ENCODE measurements at regions not wholly inside any gene's neighbourhood (a gene's known extent, or its start where the extent isn't known, plus 50 kb on each side); places are given as distances from the start of the nearest gene placed in this dataset.

DNA sequence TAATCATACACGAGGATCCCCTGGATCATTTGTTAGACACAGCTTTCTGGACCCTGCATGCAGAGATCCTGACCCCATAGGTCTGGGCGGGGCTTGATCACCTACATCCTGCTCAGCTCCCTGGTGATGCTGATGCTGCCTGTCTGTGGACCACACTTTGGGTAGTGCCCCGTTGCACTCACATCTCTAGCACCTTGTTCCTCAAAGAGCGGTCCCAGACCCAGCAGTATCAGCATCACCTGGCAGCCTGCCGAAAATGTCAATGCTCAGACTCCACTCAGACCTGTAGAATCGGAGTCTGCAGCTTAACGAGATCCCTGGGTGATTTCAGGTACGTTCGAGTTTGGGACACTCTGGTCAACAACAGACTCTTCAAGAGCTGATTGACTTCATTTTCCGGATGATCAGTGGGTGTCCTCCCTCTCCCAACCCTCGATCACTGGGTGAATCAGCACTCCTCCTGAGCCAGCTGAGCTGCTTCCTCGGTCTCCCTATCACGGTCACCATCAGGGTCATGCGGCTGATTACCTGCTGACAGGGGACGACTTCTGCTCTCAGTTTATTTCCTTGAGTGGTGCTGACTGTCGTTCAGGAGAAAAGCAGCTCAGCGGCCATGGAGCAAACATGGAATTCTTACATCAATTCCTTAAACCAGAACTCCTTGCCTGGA, 150.6 kb upstream of the RAB12 start:
- H3K36me3 ChIP-seq (ENCODE audit: control insufficient read depth, insufficient read depth, low read length) = no peaks in the 10 kb centered on the region
- no CpG with 5 or more reads among the region's 17 CpGs for WGBS (ENCODE audit: insufficient coverage, insufficient read length)

DNA sequence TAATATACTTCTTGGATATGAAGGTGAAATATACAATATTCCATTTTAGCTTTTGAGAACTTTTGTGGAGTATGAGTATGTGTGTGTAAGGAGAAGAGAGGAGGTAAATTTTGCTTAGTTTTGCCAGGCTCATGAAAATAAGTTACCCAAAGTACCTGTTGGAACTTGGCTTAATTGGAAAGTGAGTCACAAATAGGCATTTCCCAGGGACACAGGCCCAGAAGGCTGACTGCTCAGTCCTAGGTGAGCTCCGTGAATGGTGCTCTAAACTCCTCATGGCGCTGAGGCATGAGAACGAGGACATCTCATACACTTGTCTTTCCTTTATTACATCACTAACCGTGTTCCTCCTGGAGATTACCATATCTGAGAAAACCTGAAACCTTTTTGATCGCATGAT, 148.5 kb upstream of the RAB12 start:
- DNase-seq (ENCODE audit: low read depth, low spot score) = no peak
- Histone ChIP-seq H3K4me3 (ENCODE audit: low read length) (no peak overlapping the region), H3K36me3 (ENCODE audit: control insufficient read depth, insufficient read depth, low read length) (no peaks in the 10 kb centered on the region), H3K9me3 (ENCODE audit: control insufficient read depth, insufficient read depth, low read length) (no peaks in the 10 kb centered on the region), H3K4me1 (ENCODE audit: control insufficient read depth, insufficient read depth, low read length) (no peaks in the 10 kb centered on the region), H3K27ac (ENCODE audit: low read length) (no peak overlapping the region), H3K27me3 (ENCODE audit: control insufficient read depth, insufficient read depth, low read length) (no peaks in the 10 kb centered on the region)
- no CpG with 5 or more reads among the region's 5 CpGs for WGBS (ENCODE audit: insufficient coverage, insufficient read length)

More for the DNA sequence above, 150.6 kb upstream of the RAB12 start:
- H3K9me3 ChIP-seq (ENCODE audit: control insufficient read depth, insufficient read depth, low read length) = no peaks in the 10 kb centered on the region
- no peak for DNase-seq (ENCODE audit: low read depth, low spot score)
- H3K27ac ChIP-seq (ENCODE audit: low read length) = no peak overlapping the region
- no peaks in the 10 kb centered on the region; the same call in 1 of the 2 replicates for H3K27me3 ChIP-seq (ENCODE audit: control insufficient read depth, insufficient read depth, low read length)
- no peaks in the 10 kb centered on the region for H3K4me1 ChIP-seq (ENCODE audit: control insufficient read depth, insufficient read depth, low read length)
- no peak overlapping the region for H3K4me3 ChIP-seq (ENCODE audit: low read length)

- no CpG with 5 or more reads among the region's 2 CpGs for WGBS (ENCODE audit: insufficient coverage, insufficient read length)
- no peak overlapping the region for H3K27ac ChIP-seq (ENCODE audit: low read length)
- no peak overlapping the region for H3K4me3 ChIP-seq (ENCODE audit: low read length)
- H3K9me3 ChIP-seq (ENCODE audit: control insufficient read depth, insufficient read depth, low read length) = no peaks in the 10 kb centered on the region
- no peak for DNase-seq (ENCODE audit: low read depth, low spot score)
- no peaks in the 10 kb centered on the region for H3K36me3 ChIP-seq (ENCODE audit: control insufficient read depth, insufficient read depth, low read length)
- H3K27me3 ChIP-seq (ENCODE audit: control insufficient read depth, insufficient read depth, low read length) = no peaks in the 10 kb centered on the region
- H3K4me1 ChIP-seq (ENCODE audit: control insufficient read depth, insufficient read depth, low read length) = no peaks in the 10 kb centered on the region
Measured at GRCh38 chr18:8461544-8461943, 147.7 kb upstream of the RAB12 start.

DNA sequence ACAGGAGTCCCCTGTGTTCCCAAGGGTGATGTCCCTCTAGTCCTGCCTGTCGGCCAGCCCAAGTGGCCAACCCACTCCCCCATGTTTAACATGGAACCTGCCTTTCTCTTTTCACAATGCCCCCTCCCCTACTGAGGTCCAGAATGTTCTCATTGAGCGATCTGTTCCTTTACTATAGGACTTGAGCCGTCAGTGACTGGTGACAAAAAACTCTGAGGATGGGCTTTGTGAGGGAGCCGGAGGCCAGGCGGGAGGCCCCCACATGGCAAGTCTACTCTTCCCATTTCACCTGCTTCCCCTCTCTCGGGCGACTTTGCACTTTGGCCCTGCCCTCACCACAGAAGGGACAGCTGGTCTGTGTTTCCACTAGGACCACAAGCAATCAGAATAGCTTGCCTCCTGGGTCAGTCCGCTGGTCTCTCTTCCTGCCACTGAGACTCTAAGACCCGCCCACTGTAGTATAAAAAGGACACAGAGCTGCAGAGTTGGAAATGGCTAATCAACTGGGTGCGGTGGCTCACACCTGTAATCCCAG, 146.5 kb upstream of the RAB12 start:
- Histone ChIP-seq H3K27ac (ENCODE audit: low read length) (no peak overlapping the region), H3K36me3 (ENCODE audit: control insufficient read depth, insufficient read depth, low read length) (no peaks in the 10 kb centered on the region), H3K9me3 (ENCODE audit: control insufficient read depth, insufficient read depth, low read length) (no peaks in the 10 kb centered on the region), H3K4me1 (ENCODE audit: control insufficient read depth, insufficient read depth, low read length) (no peaks in the 10 kb centered on the region), H3K27me3 (ENCODE audit: control insufficient read depth, insufficient read depth, low read length) (no peaks in the 10 kb centered on the region), H3K4me3 (ENCODE audit: low read length) (no peak overlapping the region)
- DNase-seq (ENCODE audit: low read depth, low spot score) = no peak
- whole genome bisulfite sequencing (ENCODE audit: insufficient coverage, insufficient read length) = no CpG with 5 or more reads among the region's 10 CpGs

GRCh38 chr18:8463791-8464190, 145.4 kb upstream of the RAB12 start:
- WGBS (ENCODE audit: insufficient coverage, insufficient read length) = no CpG with 5 or more reads among the region's 3 CpGs

GRCh38 chr18:8468191-8468590, 141.0 kb upstream of the RAB12 start:
- no peak overlapping the region for H3K27ac ChIP-seq (ENCODE audit: low read length)
- H3K4me3 ChIP-seq (ENCODE audit: low read length) = no peak overlapping the region
- no peaks in the 10 kb centered on the region for H3K4me1 ChIP-seq (ENCODE audit: control insufficient read depth, insufficient read depth, low read length)
- no peaks in the 10 kb centered on the region for H3K36me3 ChIP-seq (ENCODE audit: control insufficient read depth, insufficient read depth, low read length)
- DNase-seq (ENCODE audit: low read depth, low spot score) = no peak
- no CpG with 5 or more reads among the region's 8 CpGs for WGBS (ENCODE audit: insufficient coverage, insufficient read length)
- no peaks in the 10 kb centered on the region for H3K27me3 ChIP-seq (ENCODE audit: control insufficient read depth, insufficient read depth, low read length)
- no peaks in the 10 kb centered on the region for H3K9me3 ChIP-seq (ENCODE audit: control insufficient read depth, insufficient read depth, low read length)

More at GRCh38 chr18:8463791-8464190, 145.4 kb upstream of the RAB12 start:
- Histone ChIP-seq H3K4me1 (ENCODE audit: control insufficient read depth, insufficient read depth, low read length) (no peaks in the 10 kb centered on the region), H3K4me3 (ENCODE audit: low read length) (no peak overlapping the region), H3K27ac (ENCODE audit: low read length) (no peak overlapping the region), H3K27me3 (ENCODE audit: control insufficient read depth, insufficient read depth, low read length) (no peaks in the 10 kb centered on the region), H3K36me3 (ENCODE audit: control insufficient read depth, insufficient read depth, low read length) (no peaks in the 10 kb centered on the region), H3K9me3 (ENCODE audit: control insufficient read depth, insufficient read depth, low read length) (no peaks in the 10 kb centered on the region)
- DNase-seq (ENCODE audit: low read depth, low spot score) = no peak

DNA sequence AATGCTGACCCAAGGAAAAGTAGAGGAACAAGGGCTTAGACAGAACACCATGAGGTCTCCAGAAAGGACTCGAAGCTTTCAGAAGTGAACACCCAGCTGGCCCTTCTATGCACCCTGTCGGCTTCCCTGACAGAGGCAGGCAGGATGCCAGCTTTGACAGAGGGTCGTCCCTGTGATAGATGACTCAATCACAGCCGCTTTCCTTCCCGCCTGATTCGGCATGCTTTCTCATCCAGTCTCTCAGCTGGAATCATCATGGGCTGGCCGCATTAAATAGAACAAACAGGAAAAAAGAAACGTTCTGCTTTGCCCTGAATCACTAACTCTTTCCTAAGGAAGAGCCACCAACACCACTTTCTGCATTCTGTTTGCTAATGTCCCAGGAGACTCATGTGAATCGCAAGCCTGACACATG, 140.3 kb upstream of the RAB12 start:
- no CpG with 5 or more reads among the region's 9 CpGs for WGBS (ENCODE audit: insufficient coverage, insufficient read length)
- H3K9me3 ChIP-seq (ENCODE audit: control insufficient read depth, insufficient read depth, low read length) = no peaks in the 10 kb centered on the region
- no peak overlapping the region for H3K4me3 ChIP-seq (ENCODE audit: low read length)
- H3K4me1 ChIP-seq (ENCODE audit: control insufficient read depth, insufficient read depth, low read length) = no peaks in the 10 kb centered on the region
- no peaks in the 10 kb centered on the region for H3K27me3 ChIP-seq (ENCODE audit: control insufficient read depth, insufficient read depth, low read length)
- DNase-seq (ENCODE audit: low read depth, low spot score) = no peak
- H3K27ac ChIP-seq (ENCODE audit: low read length) = no peak overlapping the region
- no peaks in the 10 kb centered on the region for H3K36me3 ChIP-seq (ENCODE audit: control insufficient read depth, insufficient read depth, low read length)

DNA sequence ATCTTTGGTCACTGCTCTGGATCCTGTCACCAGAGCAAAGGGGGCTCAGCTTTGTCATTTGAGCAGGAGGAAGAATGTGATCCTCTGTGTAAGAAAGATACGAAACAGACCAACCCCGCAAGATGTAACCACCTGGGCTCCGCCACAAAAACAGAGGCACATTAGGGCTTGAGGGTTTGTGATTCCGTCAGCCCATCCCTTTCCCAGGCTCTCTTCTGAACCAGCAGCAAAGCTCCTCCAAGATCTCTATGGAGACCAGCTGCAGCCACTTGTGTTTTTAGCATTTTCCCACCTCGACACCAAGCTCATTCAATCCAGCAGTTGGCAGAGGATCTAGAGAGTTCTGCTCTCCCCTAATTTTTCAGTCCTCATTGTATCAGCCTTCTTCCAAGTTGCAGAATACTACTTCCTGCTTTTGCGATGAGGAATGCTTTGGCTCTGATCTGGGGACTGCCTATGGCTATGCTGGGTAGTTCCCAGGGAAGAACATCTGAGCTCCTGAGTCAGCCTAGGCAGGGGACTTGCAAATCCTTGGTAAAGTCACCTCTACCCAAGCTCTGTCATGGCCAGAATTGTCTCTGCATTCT, 139.6 kb upstream of the RAB12 start:
- WGBS (ENCODE audit: insufficient coverage, insufficient read length) = no CpG with 5 or more reads among the region's 6 CpGs
- no peaks in the 10 kb centered on the region for H3K36me3 ChIP-seq (ENCODE audit: control insufficient read depth, insufficient read depth, low read length)
- H3K27me3 ChIP-seq (ENCODE audit: control insufficient read depth, insufficient read depth, low read length) = no peaks in the 10 kb centered on the region
- H3K4me1 ChIP-seq (ENCODE audit: control insufficient read depth, insufficient read depth, low read length) = no peaks in the 10 kb centered on the region
- DNase-seq (ENCODE audit: low read depth, low spot score) = no peak
- no peak overlapping the region for H3K4me3 ChIP-seq (ENCODE audit: low read length)
- no peak overlapping the region for H3K27ac ChIP-seq (ENCODE audit: low read length)
- H3K9me3 ChIP-seq (ENCODE audit: control insufficient read depth, insufficient read depth, low read length) = no peaks in the 10 kb centered on the region

DNA sequence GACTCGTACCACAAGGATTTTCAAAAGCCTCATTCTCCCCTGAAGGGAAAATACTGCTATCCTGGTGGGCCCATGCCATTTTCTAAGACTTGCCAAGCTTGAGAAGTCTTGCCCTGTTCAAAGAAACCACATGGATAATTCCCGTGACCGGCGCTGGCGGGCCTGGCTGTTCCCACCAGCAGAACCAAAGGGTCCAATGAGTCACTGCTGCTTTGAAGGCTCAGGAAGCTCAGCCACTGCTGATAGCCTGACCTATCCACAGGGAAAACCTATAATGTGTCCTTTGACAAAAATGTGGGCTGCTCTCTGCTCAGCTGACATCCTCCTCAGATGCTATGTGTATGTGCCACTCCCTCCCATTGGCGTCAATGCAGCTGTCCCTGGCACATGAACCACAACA, 137.9 kb upstream of the RAB12 start:
- Histone ChIP-seq H3K4me1 (ENCODE audit: control insufficient read depth, insufficient read depth, low read length) (no peaks in the 10 kb centered on the region), H3K4me3 (ENCODE audit: low read length) (no peak overlapping the region), H3K27ac (ENCODE audit: low read length) (no peak overlapping the region), H3K27me3 (ENCODE audit: control insufficient read depth, insufficient read depth, low read length) (no peaks in the 10 kb centered on the region), H3K9me3 (ENCODE audit: control insufficient read depth, insufficient read depth, low read length) (no peaks in the 10 kb centered on the region), H3K36me3 (ENCODE audit: control insufficient read depth, insufficient read depth, low read length) (no peaks in the 10 kb centered on the region)
- no peak for DNase-seq (ENCODE audit: low read depth, low spot score)
- WGBS (ENCODE audit: insufficient coverage, insufficient read length) = no CpG with 5 or more reads among the region's 6 CpGs

DNA sequence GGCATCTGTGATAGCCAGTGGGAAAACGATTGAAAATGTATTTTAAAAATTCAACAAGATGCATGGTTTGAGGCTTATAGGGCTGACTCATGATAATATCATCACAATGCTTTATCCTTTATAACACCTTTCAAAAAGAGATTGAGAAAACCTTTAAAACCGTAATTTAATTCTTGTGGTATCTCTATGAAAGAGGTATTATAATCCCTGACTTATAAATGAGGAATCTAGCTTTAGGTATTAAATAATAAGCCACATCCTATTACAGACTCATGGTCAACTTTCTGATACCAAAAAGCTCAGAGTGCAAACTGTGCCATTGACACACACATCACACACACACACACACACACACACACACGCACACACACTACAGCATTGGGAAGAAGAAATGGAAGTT, 134.6 kb upstream of the RAB12 start:
- WGBS (ENCODE audit: insufficient coverage, insufficient read length) = no CpG with 5 or more reads among the region's 3 CpGs
- no peaks in the 10 kb centered on the region for H3K4me1 ChIP-seq (ENCODE audit: control insufficient read depth, insufficient read depth, low read length)
- H3K36me3 ChIP-seq (ENCODE audit: control insufficient read depth, insufficient read depth, low read length) = no peaks in the 10 kb centered on the region
- no peak overlapping the region for H3K4me3 ChIP-seq (ENCODE audit: low read length)
- H3K27ac ChIP-seq (ENCODE audit: low read length) = no peak overlapping the region
- no peaks in the 10 kb centered on the region for H3K9me3 ChIP-seq (ENCODE audit: control insufficient read depth, insufficient read depth, low read length)
- H3K27me3 ChIP-seq (ENCODE audit: control insufficient read depth, insufficient read depth, low read length) = no peaks in the 10 kb centered on the region
- no peak for DNase-seq (ENCODE audit: low read depth, low spot score)

DNA sequence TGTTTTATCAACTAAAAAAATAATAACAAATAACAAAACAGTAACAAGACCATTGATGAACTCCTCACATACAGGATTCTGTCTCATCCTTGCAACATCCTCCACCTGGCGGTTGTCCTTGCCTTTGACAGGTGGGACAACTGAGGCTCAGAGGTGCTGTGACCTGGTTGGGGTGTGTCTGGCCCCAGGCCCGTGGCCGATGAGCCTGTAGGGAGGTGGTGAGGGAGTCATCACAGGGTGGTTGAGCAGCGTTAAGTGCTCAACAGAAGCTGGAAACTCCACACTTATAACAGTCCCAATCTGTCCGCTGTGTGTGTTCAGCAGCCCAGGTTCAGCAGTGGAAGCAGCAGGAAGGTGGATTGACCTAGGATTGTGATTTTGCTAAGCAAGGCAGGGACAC, 131.6 kb upstream of the RAB12 start:
- Histone ChIP-seq H3K4me1 (ENCODE audit: control insufficient read depth, insufficient read depth, low read length) (no peaks in the 10 kb centered on the region), H3K36me3 (ENCODE audit: control insufficient read depth, insufficient read depth, low read length) (no peaks in the 10 kb centered on the region), H3K27me3 (ENCODE audit: control insufficient read depth, insufficient read depth, low read length) (no peaks in the 10 kb centered on the region), H3K4me3 (ENCODE audit: low read length) (no peak overlapping the region), H3K27ac (ENCODE audit: low read length) (no peak overlapping the region), H3K9me3 (ENCODE audit: control insufficient read depth, insufficient read depth, low read length) (no peaks in the 10 kb centered on the region)
- no peak for DNase-seq (ENCODE audit: low read depth, low spot score)
- WGBS (ENCODE audit: insufficient coverage, insufficient read length) = no CpG with 5 or more reads among the region's 5 CpGs
